ENCODE measurements at regions not wholly inside any gene's neighbourhood (a gene's known extent, or its start where the extent isn't known, plus 50 kb on each side); places are given as distances from the start of the nearest gene placed in this dataset.

DNA sequence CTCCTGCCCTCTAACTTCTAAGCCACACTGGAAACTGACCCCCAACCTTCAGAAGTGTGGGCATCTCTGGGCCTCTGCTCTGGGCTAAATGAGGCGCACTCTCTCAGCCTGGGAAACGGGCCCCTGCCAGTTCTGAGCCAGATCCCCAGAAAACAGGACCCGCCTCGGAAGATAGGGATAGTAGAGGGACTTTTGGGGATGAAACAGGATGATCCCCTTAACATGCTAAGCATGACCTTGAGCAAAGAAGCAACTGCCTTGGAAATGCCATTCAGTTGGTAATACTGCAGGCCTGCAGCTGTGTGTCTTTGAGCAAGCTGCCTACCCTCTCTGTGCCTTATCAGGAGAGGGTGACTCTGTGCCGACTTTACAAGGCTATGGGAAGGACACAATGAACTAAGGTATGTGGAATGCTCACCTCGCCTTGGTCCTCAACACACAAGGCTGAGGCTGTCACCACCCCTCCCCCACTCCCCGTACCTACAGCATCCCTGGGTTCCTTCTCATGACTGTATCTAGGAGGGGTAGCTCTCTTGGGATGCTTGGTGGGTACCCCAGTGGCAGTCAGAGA is 54.0 kb downstream of the NCOR2 start:
- ATAC-seq: no peak
- Histone ChIP-seq H3K36me3 (ENCODE audit: low read depth) (no peaks in the 10 kb centered on the region), H3K4me3 (no peak overlapping the region), H3K9me3 (no peaks in the 10 kb centered on the region), H3K4me1 (ENCODE audit: low read depth) (peaks cover 38% of the 10 kb centered on the region)
- TF ChIP-seq CTCF (IDR thresholded peaks at IDR 0.05): no peak
- intact Hi-C loops (cut with DNase I, micrococcal nuclease): no loop called here
- DNase-seq: peak in 1 of 3 donors; percentile 41

DNA sequence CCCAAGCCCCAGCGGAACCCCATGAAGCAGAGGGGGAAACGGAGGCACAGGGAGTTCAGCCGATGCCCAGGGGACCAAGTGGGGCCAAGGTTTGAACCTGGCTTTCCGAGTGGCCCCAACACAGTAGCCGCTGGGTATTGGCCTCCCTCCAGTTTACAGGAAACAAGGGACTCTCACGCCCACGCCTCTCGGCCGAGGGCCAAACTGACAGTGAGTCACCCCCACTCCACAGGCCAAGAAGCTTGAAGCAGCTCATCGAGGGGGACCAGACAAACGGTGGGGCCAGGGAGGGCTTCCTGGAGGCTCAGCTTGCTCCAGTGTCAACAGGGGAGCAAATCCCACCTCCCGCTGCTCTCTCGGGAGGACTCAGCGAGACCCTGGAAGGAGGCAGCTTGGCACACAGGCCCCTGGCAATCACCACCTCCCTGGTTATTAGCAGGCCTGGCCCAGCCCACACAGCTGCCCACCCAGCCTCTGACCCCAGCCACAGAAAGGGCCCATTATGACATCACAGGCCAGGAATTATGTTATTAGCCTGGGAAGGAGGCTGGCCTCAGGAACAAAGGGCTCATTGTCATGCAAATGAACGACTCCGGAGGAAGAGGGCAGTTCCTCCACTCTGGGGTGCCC is 54.6 kb downstream of the NCOR2 start:
- no peaks in the 10 kb centered on the region for H3K9me3 ChIP-seq
- H3K4me3 ChIP-seq: no peak overlapping the region
- H3K4me1 ChIP-seq (ENCODE audit: low read depth): peaks cover 42% of the 10 kb centered on the region
- ATAC-seq (peak; percentile 69), DNase-seq (peak; percentile 79 to 89 (median 85))
- intact Hi-C loops (cut with DNase I, micrococcal nuclease): no loop called here
- H3K36me3 ChIP-seq (ENCODE audit: low read depth): no peaks in the 10 kb centered on the region
- TF ChIP-seq CTCF (IDR thresholded peaks at IDR 0.05): no peak

DNA sequence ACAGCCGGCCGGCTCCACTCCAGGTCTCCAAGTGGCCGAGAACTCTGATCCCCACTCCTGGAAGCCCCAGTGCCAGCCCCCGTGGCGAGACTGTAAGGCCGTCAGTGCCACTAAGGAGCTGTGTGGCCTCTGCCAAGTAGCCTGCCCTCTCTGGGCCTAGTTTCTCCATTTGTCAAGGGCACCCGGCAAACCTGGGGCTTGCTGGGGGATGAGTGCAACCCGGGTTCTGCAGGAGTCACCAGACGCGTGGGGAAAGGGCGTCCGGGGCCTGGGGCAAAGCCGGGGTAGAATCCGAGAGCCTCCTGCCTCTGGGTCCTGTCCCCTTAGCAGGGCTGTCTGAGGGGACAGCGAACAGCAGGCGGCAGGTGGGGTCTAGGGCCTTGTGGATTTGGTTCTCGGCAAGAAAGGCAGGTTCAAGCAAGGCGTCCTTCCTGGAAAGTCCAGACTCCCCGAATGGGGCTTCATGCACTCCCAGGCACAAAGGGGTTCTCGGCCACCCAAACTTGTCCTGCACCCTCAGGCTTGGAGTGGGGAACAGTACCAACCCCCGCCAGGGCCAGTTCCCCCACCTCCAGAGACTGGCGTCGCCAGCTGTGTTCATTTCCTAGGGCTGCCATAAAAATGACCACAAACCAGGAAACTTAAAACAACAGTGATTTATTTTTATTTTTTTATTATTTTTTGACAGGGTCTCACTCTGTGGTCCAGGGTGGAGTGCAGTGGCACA is 56.0 kb downstream of the NCOR2 start:
- no peaks in the 10 kb centered on the region for H3K36me3 ChIP-seq (ENCODE audit: low read depth)
- intact Hi-C loops (cut with DNase I, micrococcal nuclease): no loop called here
- H3K4me3 ChIP-seq: no peak overlapping the region
- no peaks in the 10 kb centered on the region for H3K9me3 ChIP-seq
- peaks cover 36% of the 10 kb centered on the region for H3K4me1 ChIP-seq (ENCODE audit: low read depth)
- no peak for ATAC-seq
- no peak for DNase-seq
- no peak for TF ChIP-seq CTCF (IDR thresholded peaks at IDR 0.05)

GRCh38 chr12:124510301-124510970 is 57.0 kb downstream of the NCOR2 start:
- no peaks in the 10 kb centered on the region for H3K9me3 ChIP-seq
- TF ChIP-seq CTCF (IDR thresholded peaks at IDR 0.05): no peak
- H3K4me3 ChIP-seq: no peak overlapping the region
- ATAC-seq: peak; percentile 24
- intact Hi-C loops (cut with DNase I, micrococcal nuclease): no loop called here
- no peaks in the 10 kb centered on the region for H3K36me3 ChIP-seq (ENCODE audit: low read depth)
- peak in 1 of 3 donors; percentile 29 for DNase-seq
- peaks cover 40% of the 10 kb centered on the region for H3K4me1 ChIP-seq (ENCODE audit: low read depth)

DNA sequence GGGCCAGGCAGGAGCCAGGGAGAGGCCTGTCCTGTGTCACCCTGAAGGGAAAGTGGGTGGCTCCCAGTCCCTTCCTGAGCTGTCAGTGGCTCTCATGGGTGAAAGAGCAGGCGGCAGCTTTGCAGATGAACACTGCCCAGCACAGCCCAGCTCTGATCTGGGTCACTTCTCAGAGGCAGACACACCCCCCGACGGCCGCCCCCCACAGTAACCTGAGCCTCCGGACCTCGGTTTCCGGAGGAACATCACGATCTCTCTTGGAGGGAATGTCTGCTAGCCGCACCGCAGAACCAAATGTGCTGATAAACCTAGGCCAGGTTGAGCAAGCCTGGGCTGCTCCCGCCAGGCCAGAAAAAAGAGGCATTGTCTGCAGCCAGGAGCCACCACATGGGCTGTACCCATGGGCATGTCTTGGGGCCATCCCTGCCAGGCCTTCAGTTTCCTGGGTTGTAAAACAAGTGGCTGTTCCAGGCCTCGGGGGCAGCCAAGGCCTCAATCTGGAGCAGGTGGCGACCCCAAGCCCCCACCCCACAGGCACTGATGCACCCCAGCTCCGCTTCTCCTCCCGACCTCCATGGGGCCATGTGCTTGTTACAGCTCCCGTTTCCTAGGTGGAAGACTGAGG is 57.6 kb downstream of the NCOR2 start:
- Histone ChIP-seq H3K4me1 (ENCODE audit: low read depth) (peaks cover 40% of the 10 kb centered on the region), H3K9me3 (no peaks in the 10 kb centered on the region), H3K36me3 (ENCODE audit: low read depth) (no peaks in the 10 kb centered on the region), H3K4me3 (no peak overlapping the region)
- intact Hi-C loops (cut with DNase I, micrococcal nuclease): no loop called here
- peak; percentile 47 for ATAC-seq
- no peak for TF ChIP-seq CTCF (IDR thresholded peaks at IDR 0.05)
- DNase-seq: no peak
